Kidney (tissue), 13 donors: ENCODE measurements at regions not wholly inside any gene's neighbourhood (a gene's known extent, or its start where the extent isn't known, plus 50 kb on each side); places are given as distances from the start of the nearest gene placed in this dataset.

Experiments used
- DNase-seq, 5 donors: peaks; one replicate each; pipeline ENCODE4 v3.0.0-alpha.2; 2013 to 2020
- FAIRE-seq: peaks from 2 replicates; lab custom pipeline; 2012; peaks lifted over from hg19 to GRCh38; lab: Jason Lieb, UNC
- H3K27ac ChIP-seq, 2 donors: one replicate each; pipeline ENCODE4 v1.7.0; 2013; ENCODE audit warnings: low read depth in 2 of 2, low read length in 2 of 2, inconsistent platforms in 1 of 2
- H3K27me3 ChIP-seq: one replicate; pipeline ENCODE4 v1.7.1; 2013; ENCODE audit warnings: low read length, inconsistent platforms; ENCODE audit not compliant: control insufficient read depth, insufficient read depth
- H3K36me3 ChIP-seq, 3 donors: one replicate each; pipeline versions ENCODE4 v1.7.0 to v1.7.1; 2013; ENCODE audit warnings: low read length in 3 of 3, control low read depth in 1 of 3, inconsistent platforms in 1 of 3; ENCODE audit not compliant: insufficient read depth in 3 of 3, control insufficient read depth in 2 of 3
- H3K4me1 ChIP-seq, 3 donors: one replicate each; pipeline versions ENCODE4 v1.7.0 to v1.7.1; 2013; ENCODE audit warnings: low read length in 3 of 3, inconsistent platforms in 1 of 3, low read depth in 1 of 3; ENCODE audit not compliant: control insufficient read depth in 2 of 3, insufficient read depth in 2 of 3
- H3K4me3 ChIP-seq, 3 donors: one replicate each; pipeline versions ENCODE4 v1.7.0 to v1.8.1; 2013; ENCODE audit warnings: low read length in 3 of 3, control low read depth in 1 of 3, inconsistent platforms in 1 of 3
- H3K9ac ChIP-seq, 3 donors: one replicate each; pipeline versions ENCODE4 v1.7.0 to v1.7.1; 2013; ENCODE audit warnings: low read length in 3 of 3, control low read depth in 1 of 3, inconsistent platforms in 1 of 3
- H3K9me3 ChIP-seq, 3 donors: one replicate each; pipeline versions ENCODE4 v1.7.0 to v1.7.1; 2013; ENCODE audit warnings: low read length in 3 of 3, control low read depth in 1 of 3, inconsistent platforms in 1 of 3; ENCODE audit not compliant: control insufficient read depth in 2 of 3, insufficient read depth in 1 of 3
- intact Hi-C: fragments of 100-400 bp; cut with DNase I; formaldehyde crosslinking; loops from one replicate; pipeline ENCODE4 v1.11.1; 2022
- TF ChIP-seq, protein P1 (sequence below): IDR thresholded peaks from 3 replicates; pipeline ENCODE4 v1.5.1; 2012; ENCODE audit warnings: mild to moderate bottlenecking, moderate library complexity, borderline replicate concordance; ENCODE audit not compliant: insufficient read depth; ENCODE audit errors: extremely low read depth
- donor health status: control.
- donor health status: control.
- donor health status: control.
- donor health status: control.
- donor health status: control.
- donor health status: DM: yes; HTN: yes; CAD: no.
- donor health status: Normal renal cell carcinoma (clear cell type).

GRCh38 chr9:87389936-87390335 lies 107.7 kb upstream of the DAPK1 start:
- intact Hi-C loops, result no loop called here
- no peaks in the 10 kb centered on the region for H3K4me1 ChIP-seq
- FAIRE-seq, result no peak

DNA sequence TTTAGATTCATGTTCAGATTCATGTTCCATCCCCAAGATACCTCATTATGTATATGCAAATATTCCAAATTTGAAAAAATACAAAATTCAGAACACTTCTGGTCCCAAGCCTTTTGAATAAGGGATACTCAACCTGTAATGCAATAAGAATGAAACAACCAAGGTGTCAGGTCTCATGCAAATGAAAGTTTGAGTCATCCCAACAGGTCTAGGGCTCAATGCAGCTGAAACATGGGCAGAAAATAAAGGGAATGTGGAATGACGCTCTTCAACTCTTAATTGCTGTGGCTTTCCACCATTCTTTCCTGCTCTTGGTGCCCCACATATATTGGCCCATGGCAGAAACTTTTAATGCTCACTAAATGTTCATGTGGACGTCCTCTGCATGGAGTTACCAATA lies 107.3 kb upstream of the DAPK1 start:
- DNase-seq, result no peak
- no peak for FAIRE-seq
- TF ChIP-seq, protein P1, sequence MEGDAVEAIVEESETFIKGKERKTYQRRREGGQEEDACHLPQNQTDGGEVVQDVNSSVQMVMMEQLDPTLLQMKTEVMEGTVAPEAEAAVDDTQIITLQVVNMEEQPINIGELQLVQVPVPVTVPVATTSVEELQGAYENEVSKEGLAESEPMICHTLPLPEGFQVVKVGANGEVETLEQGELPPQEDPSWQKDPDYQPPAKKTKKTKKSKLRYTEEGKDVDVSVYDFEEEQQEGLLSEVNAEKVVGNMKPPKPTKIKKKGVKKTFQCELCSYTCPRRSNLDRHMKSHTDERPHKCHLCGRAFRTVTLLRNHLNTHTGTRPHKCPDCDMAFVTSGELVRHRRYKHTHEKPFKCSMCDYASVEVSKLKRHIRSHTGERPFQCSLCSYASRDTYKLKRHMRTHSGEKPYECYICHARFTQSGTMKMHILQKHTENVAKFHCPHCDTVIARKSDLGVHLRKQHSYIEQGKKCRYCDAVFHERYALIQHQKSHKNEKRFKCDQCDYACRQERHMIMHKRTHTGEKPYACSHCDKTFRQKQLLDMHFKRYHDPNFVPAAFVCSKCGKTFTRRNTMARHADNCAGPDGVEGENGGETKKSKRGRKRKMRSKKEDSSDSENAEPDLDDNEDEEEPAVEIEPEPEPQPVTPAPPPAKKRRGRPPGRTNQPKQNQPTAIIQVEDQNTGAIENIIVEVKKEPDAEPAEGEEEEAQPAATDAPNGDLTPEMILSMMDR, result no peak
- Histone ChIP-seq H3K9ac (no peak overlapping the region), H3K36me3 (no peaks in the 10 kb centered on the region), H3K9me3 (peaks cover 0 to 5% (median 0%) of the 10 kb centered on the region in 3 donors), H3K4me1 (peaks cover 0 to under 1% (median 0%) of the 10 kb centered on the region in 3 donors), H3K4me3 (no peak overlapping the region), H3K27ac (no peak overlapping the region), H3K27me3 (no peaks in the 10 kb centered on the region)
- intact Hi-C loops, result no loop called here

More at GRCh38 chr9:87389936-87390335, 107.7 kb upstream of the DAPK1 start:
- Histone ChIP-seq H3K27ac (no peak overlapping the region), H3K27me3 (no peaks in the 10 kb centered on the region), H3K9ac (no peak overlapping the region), H3K9me3 (peaks cover 0 to 5% (median 0%) of the 10 kb centered on the region in 3 donors), H3K4me3 (no peak overlapping the region), H3K36me3 (no peaks in the 10 kb centered on the region)
- DNase-seq, result no peak
- TF ChIP-seq, protein P1, result no peak

DNA sequence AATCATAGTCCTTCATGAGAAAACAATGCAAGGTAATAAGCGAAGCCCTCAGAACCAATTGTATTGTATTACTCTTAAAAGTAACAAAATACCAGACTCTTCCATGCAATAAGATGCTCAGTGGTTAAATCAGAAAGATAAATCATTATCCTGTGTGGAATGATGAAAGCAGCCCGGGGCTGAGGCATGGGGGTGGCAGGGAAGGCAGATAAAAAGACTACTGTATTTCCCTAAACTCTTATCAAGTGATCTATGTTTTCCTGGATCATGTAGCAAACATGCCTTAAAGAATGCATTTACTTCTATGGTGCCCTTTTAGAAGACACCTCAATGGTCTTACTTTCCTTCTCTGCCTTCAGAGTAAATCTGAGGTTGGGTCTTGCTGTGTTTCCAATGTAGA lies 105.6 kb upstream of the DAPK1 start:
- H3K4me3 ChIP-seq, result no peak overlapping the region
- H3K27me3 ChIP-seq, result no peaks in the 10 kb centered on the region
- H3K36me3 ChIP-seq, result no peaks in the 10 kb centered on the region
- DNase-seq (peak in 1 of 5 donors; percentile 44), FAIRE-seq (no peak)
- peaks cover 2 to 14% (median 7%) of the 10 kb centered on the region in 3 donors for H3K4me1 ChIP-seq
- no peak overlapping the region for H3K9ac ChIP-seq
- peaks cover 0 to 5% (median 0%) of the 10 kb centered on the region in 3 donors for H3K9me3 ChIP-seq
- no peak overlapping the region for H3K27ac ChIP-seq
- TF ChIP-seq, protein P1, result no peak
- intact Hi-C loops, result no loop called here

GRCh38 chr9:87393706-87394230 lies 103.9 kb upstream of the DAPK1 start:
- TF ChIP-seq, protein P1, result no peak
- no peak overlapping the region for H3K4me3 ChIP-seq
- no peak overlapping the region for H3K9ac ChIP-seq
- H3K27ac ChIP-seq, result no peak overlapping the region
- H3K9me3 ChIP-seq, result peaks cover 0 to 5% (median 0%) of the 10 kb centered on the region in 3 donors
- H3K4me1 ChIP-seq, result peaks cover 2 to 18% (median 7%) of the 10 kb centered on the region in 3 donors
- no peaks in the 10 kb centered on the region for H3K27me3 ChIP-seq
- FAIRE-seq, result no peak
- DNase-seq, result no peak
- no peaks in the 10 kb centered on the region for H3K36me3 ChIP-seq
- intact Hi-C loops, result no loop called here
